ENCODE measurements at regions not wholly inside any gene's neighbourhood (a gene's known extent, or its start where the extent isn't known, plus 50 kb on each side); places are given as distances from the start of the nearest gene placed in this dataset.

- no peak for TF ChIP-seq EZH2 (IDR thresholded peaks at IDR 0.05; ENCODE audit: borderline replicate concordance, low read depth, low read length, severe bottlenecking)
- TF ChIP-seq CTCF (IDR thresholded peaks at IDR 0.05; ENCODE audit: borderline replicate concordance, extremely low read depth, low read length, poor library complexity, severe bottlenecking), result no peak
- no peak overlapping the region for H3K4me3 ChIP-seq (ENCODE audit: low read depth in 1 of 2, low read length in 2 of 2)
- H2AFZ ChIP-seq (ENCODE audit: low read depth, low read length), result no peak overlapping the region
- H3K36me3 ChIP-seq (ENCODE audit: insufficient read depth, low read length), result no peaks in the 10 kb centered on the region
- no peak overlapping the region for H3K27ac ChIP-seq (ENCODE audit: low read length)
- no peak overlapping the region for H3K9ac ChIP-seq (ENCODE audit: low read depth, low read length)
- no peaks in the 10 kb centered on the region for H3K79me2 ChIP-seq (ENCODE audit: insufficient read depth, low read length)
- H3K4me1 ChIP-seq (ENCODE audit: insufficient read depth, low read length), result peaks cover 3% of the 10 kb centered on the region; the same call in 1 of the 2 replicates
- H3K9me3 ChIP-seq (ENCODE audit: insufficient read depth, low read length, severe bottlenecking), result no peaks in the 10 kb centered on the region
- H3K4me2 ChIP-seq (ENCODE audit: insufficient read depth, low read length), result no peak overlapping the region
- ATAC-seq (ENCODE audit: insufficient read depth, low read depth) (no peak), DNase-seq (no peak)
- H3K27me3 ChIP-seq (ENCODE audit: insufficient read depth, low read length, poor library complexity), result no peaks in the 10 kb centered on the region
- no peaks in the 10 kb centered on the region for H4K20me1 ChIP-seq (ENCODE audit: insufficient read depth, low read length)
These were observed 176.2 kb downstream of the IRX2 start for GRCh38 chr5:2575292-2575691.

DNA sequence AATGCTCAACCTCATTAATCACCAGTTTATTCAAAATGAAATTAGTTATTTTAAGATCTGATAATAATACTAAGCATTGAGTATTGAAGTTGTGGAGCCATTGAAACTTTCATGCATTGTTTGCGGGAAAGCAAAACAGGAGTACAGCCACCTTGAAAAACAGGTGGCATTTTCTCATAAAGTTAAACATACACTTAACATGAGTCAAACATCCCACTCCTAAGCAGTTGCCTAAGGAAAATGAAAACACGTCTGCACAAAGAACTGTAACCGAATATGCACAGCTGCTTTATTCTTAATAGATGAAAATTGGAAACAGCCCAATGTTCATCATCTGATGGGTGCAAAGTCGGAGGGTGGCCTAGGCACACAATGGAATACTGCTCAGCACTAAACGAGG is 177.3 kb downstream of the IRX2 start:
- no peaks in the 10 kb centered on the region for H4K20me1 ChIP-seq (ENCODE audit: insufficient read depth, low read length)
- H3K4me1 ChIP-seq (ENCODE audit: insufficient read depth, low read length), result peaks cover 6% of the 10 kb centered on the region; the same call in 1 of the 2 replicates
- no peak overlapping the region for H3K4me2 ChIP-seq (ENCODE audit: insufficient read depth, low read length)

DNA sequence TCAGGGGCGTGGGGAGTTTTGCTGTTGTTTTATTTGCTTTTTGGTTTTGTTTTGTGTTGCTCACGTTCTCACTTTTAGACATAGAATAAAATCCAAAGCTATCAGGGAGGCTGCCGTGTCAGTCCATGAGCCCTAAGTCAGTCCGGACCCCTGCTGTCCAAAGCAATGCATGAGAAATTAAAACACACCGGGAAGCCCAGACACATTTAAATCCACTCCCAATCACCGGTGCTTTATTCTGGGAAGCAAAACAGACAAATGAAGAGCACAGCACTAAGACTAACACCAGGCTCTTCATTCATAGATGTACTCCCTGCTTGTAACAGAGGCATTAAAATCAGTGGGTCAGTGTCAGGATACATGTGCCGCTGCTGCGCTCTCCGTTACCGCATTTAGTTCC is 180.9 kb downstream of the IRX2 start:
- no peaks in the 10 kb centered on the region for H3K9me3 ChIP-seq (ENCODE audit: insufficient read depth, low read length, severe bottlenecking)
- H3K36me3 ChIP-seq (ENCODE audit: insufficient read depth, low read length), result no peaks in the 10 kb centered on the region
- no peak overlapping the region for H3K27ac ChIP-seq (ENCODE audit: low read length)
- no peaks in the 10 kb centered on the region for H3K27me3 ChIP-seq (ENCODE audit: insufficient read depth, low read length, poor library complexity)
- no peaks in the 10 kb centered on the region for H3K79me2 ChIP-seq (ENCODE audit: insufficient read depth, low read length)
- TF ChIP-seq EZH2 (IDR thresholded peaks at IDR 0.05; ENCODE audit: borderline replicate concordance, low read depth, low read length, severe bottlenecking) (no peak), CTCF (IDR thresholded peaks at IDR 0.05; ENCODE audit: borderline replicate concordance, extremely low read depth, low read length, poor library complexity, severe bottlenecking) (no peak)
- H3K9ac ChIP-seq (ENCODE audit: low read depth, low read length), result no peak overlapping the region
- H2AFZ ChIP-seq (ENCODE audit: low read depth, low read length), result no peak overlapping the region
- DNase-seq (no peak), ATAC-seq (ENCODE audit: insufficient read depth, low read depth) (no peak)
- H3K4me1 ChIP-seq (ENCODE audit: insufficient read depth, low read length), result 0 out of 2 replicates have a peak, but pooled peaks cover 4% of the 10 kb centered on the region
- H3K4me2 ChIP-seq (ENCODE audit: insufficient read depth, low read length), result no peak overlapping the region
- H3K4me3 ChIP-seq (ENCODE audit: low read depth in 1 of 2, low read length in 2 of 2), result no peak overlapping the region
- no peaks in the 10 kb centered on the region for H4K20me1 ChIP-seq (ENCODE audit: insufficient read depth, low read length)

More for the DNA sequence above, 177.3 kb downstream of the IRX2 start:
- Histone ChIP-seq H3K9ac (ENCODE audit: low read depth, low read length) (no peak overlapping the region), H3K4me3 (ENCODE audit: low read depth in 1 of 2, low read length in 2 of 2) (no peak overlapping the region), H3K27me3 (ENCODE audit: insufficient read depth, low read length, poor library complexity) (no peaks in the 10 kb centered on the region), H3K36me3 (ENCODE audit: insufficient read depth, low read length) (no peaks in the 10 kb centered on the region), H3K27ac (ENCODE audit: low read length) (no peak overlapping the region), H2AFZ (ENCODE audit: low read depth, low read length) (no peak overlapping the region), H3K79me2 (ENCODE audit: insufficient read depth, low read length) (no peaks in the 10 kb centered on the region), H3K9me3 (ENCODE audit: insufficient read depth, low read length, severe bottlenecking) (no peaks in the 10 kb centered on the region)
- ATAC-seq (ENCODE audit: insufficient read depth, low read depth), result no peak
- no peak for TF ChIP-seq EZH2 (IDR thresholded peaks at IDR 0.05; ENCODE audit: borderline replicate concordance, low read depth, low read length, severe bottlenecking)
- TF ChIP-seq CTCF (IDR thresholded peaks at IDR 0.05; ENCODE audit: borderline replicate concordance, extremely low read depth, low read length, poor library complexity, severe bottlenecking), result no peak
- DNase-seq, result no peak

All from DND-41 (cell line).